Adipocyte (in vitro differentiated cells): ENCODE measurements at regions not wholly inside any gene's neighbourhood (a gene's known extent, or its start where the extent isn't known, plus 50 kb on each side); places are given as distances from the start of the nearest gene placed in this dataset.

ENCODE experiments used
- DNase-seq: peaks from one replicate; pipeline ENCODE4 v3.0.0-alpha.2; 2015; ENCODE audit warnings: low read depth
- H3K27me3 ChIP-seq: replicated peaks from 2 replicates; pipeline ENCODE4 v1.7.0; 2013; ENCODE audit warnings: mild to moderate bottlenecking, low read length, moderate library complexity; ENCODE audit not compliant: control insufficient read depth, insufficient read depth
- H3K36me3 ChIP-seq: 2 replicates; pipeline ENCODE4 v1.7.0; 2013; ENCODE audit warnings: low read length, mild to moderate bottlenecking, moderate library complexity; ENCODE audit not compliant: control insufficient read depth, insufficient read depth, severe bottlenecking
- H3K4me1 ChIP-seq: 2 replicates; pipeline ENCODE4 v1.7.0; 2013; ENCODE audit warnings: mild to moderate bottlenecking, low read length, moderate library complexity; ENCODE audit not compliant: control insufficient read depth, insufficient read depth
- H3K4me3 ChIP-seq: 2 replicates; pipeline ENCODE4 v1.7.0; 2013; ENCODE audit warnings: mild to moderate bottlenecking, low read length, moderate library complexity
- H3K9ac ChIP-seq: 2 replicates; pipeline ENCODE4 v1.7.0; 2013; ENCODE audit warnings: mild to moderate bottlenecking, low read length, moderate library complexity
- H3K9me3 ChIP-seq: 2 replicates; pipeline ENCODE4 v1.7.0; 2013; ENCODE audit warnings: mild to moderate bottlenecking, low read length, moderate library complexity; ENCODE audit not compliant: control insufficient read depth

- H3K4me3 ChIP-seq: no peak overlapping the region
- no peaks in the 10 kb centered on the region for H3K36me3 ChIP-seq
- no peak for DNase-seq
- no peaks in the 10 kb centered on the region for H3K27me3 ChIP-seq
- H3K9ac ChIP-seq: no peak overlapping the region
- H3K4me1 ChIP-seq: peaks cover 59% of the 10 kb centered on the region
- no peaks in the 10 kb centered on the region for H3K9me3 ChIP-seq
These were observed 158.8 kb downstream of the MACROH2A1 start for GRCh38 chr5:135240283-135240633.

GRCh38 chr5:135239453-135240282, 159.4 kb downstream of the MACROH2A1 start:
- Histone ChIP-seq H3K4me3 (no peak overlapping the region), H3K27me3 (no peaks in the 10 kb centered on the region), H3K4me1 (peaks cover 55% of the 10 kb centered on the region), H3K36me3 (no peaks in the 10 kb centered on the region), H3K9ac (no peak overlapping the region), H3K9me3 (no peaks in the 10 kb centered on the region)
- DNase-seq: peak; percentile 68

DNA sequence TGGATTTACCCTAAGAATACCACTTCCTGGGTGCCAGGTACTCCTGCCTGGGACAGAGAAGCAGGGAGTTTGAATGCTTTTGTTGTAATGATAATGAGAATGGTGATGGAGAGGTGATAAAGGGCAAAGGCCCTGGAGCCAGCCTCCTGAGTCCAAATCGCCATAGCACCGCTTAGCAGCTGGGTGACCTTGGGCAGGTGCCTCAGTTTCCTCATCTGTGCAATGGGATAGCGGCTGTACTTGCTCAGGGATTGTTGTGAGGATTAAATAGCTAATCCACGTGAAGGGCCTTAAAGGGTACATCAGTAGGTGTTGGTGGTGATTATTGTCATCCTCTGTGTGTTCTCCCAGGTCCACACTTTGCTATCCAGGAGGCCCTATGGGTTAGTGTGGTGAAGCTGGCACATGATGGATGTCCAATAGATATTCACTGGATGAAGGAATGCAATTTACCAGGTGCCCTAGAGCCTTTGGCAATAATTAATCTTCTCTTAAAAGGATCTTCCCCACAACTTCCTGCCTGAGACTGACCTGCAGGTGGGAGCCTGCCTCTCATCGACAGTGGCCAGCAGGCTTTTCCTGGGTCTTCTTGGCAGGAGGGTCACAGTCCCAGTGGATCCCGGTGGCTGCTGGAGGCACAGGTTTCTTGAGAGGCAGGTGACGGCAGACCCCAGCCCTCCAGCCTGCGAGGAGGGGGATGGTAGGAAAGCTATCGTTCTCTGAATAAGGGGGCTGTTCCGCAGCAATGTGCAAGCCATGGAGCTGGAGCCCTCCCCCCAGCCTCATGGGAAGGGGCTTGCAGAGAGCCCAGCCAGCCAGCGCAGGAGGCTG, 160.2 kb downstream of the MACROH2A1 start:
- Histone ChIP-seq H3K9ac (no peak overlapping the region), H3K36me3 (no peaks in the 10 kb centered on the region), H3K4me3 (no peak overlapping the region), H3K9me3 (no peaks in the 10 kb centered on the region), H3K4me1 (peaks cover 48% of the 10 kb centered on the region), H3K27me3 (no peaks in the 10 kb centered on the region)
- DNase-seq: no peak

DNA sequence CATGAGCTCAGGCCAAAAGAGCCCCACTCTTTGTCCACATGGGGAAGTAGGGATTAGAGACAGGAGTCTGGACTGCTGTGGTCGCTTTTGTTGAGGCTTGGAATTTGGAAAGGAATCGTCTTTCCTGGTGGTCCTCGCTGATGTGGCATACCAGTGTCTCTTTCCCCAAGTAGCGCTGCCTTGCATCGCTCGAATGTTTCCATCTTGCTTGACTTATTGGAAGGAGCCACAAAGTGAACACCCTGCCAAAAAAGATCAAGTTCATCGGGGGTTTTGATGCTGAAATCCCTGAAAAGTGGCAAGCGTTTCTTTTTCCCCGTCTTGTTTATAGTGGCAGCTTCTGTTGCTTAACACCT, 161.3 kb downstream of the MACROH2A1 start:
- Histone ChIP-seq H3K9ac (no peak overlapping the region), H3K4me1 (peaks cover 37% of the 10 kb centered on the region), H3K36me3 (no peaks in the 10 kb centered on the region), H3K27me3 (no peaks in the 10 kb centered on the region), H3K9me3 (no peaks in the 10 kb centered on the region), H3K4me3 (no peak overlapping the region)
- DNase-seq: no peak

DNA sequence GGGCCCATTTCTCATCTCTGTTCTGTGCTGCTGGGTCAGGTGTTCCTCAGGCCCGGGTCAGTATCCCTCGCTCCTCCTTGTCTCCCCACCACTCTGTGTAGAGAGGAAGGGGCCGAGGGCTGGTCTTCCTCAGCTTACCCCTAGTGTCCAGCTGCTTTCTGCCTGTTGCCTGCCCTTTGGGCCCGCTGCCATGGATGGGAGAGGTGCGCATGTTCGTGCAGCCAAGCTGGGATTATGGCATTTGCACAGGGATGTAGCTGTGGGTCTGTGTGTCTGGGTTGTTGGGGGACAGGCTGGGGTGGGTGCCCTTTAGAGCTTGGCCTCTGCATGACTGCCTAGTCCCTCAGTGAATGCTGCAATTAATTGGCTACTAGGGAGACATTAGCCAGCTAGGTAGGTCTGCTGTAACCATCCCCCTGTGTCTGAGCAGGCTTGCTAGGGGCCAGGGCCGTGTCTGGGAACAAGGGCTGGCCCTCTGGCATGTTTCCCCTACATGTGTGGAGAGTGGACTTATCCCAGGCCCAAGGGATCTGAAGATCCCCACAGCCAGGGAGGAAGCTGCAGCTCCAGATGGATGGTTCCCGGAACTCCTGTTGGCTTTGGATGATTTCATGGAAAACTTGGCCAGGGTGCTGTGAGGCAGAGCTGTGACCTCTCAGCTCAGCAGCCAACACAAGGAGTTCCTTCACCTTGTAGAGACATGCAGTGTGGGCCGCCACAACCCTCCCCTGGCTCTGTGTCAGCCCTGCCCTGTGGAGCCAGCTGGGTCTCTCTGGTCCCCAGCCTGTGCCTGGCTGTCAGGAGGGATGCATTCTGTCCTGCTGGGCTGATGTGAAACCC, 161.9 kb downstream of the MACROH2A1 start:
- Histone ChIP-seq H3K9ac (no peak overlapping the region), H3K9me3 (no peaks in the 10 kb centered on the region), H3K36me3 (no peaks in the 10 kb centered on the region), H3K4me1 (peaks cover 31% of the 10 kb centered on the region), H3K27me3 (no peaks in the 10 kb centered on the region), H3K4me3 (no peak overlapping the region)
- no peak for DNase-seq

- Histone ChIP-seq H3K9ac (no peak overlapping the region), H3K27me3 (no peaks in the 10 kb centered on the region), H3K9me3 (no peaks in the 10 kb centered on the region), H3K36me3 (no peaks in the 10 kb centered on the region), H3K4me1 (peaks cover 25% of the 10 kb centered on the region), H3K4me3 (no peak overlapping the region)
- no peak for DNase-seq
These were observed 162.7 kb downstream of the MACROH2A1 start for GRCh38 chr5:135236228-135236907.

GRCh38 chr5:135235551-135236227, 163.3 kb downstream of the MACROH2A1 start:
- no peak for DNase-seq
- no peaks in the 10 kb centered on the region for H3K27me3 ChIP-seq

DNA sequence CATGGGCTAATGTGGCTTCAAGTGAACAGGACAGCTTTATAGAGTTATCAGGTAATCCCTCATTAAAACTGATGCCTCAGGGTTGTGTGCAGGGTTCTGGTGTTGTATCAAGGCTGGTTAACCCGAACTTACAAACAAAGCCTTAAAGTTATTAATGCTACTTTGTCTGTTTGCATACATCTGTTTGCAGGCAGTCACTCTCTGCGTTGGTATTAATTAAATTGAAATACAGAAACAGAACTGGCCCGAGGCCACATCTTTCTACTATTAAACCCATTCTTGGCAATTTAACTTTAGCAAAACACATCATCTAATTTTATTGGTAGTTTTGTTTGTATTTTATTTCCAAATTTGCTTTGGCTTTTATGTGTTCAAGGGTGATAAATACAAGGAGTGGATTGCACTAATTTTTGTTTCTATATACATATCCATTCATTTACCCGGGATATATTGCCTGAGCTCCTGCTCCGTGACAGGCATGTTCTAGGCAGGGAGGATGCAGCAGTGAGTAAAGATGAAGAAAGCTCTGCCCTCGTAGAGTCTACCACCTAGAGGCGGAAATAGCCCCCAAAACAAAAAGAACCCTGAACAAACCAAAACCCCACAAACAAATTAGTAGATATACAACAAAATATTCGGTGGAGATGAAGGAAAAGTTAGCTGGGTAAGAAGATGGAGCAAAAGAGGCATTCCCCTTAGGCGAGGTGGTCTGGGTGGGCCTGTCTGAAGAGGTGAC, 164.2 kb downstream of the MACROH2A1 start:
- Histone ChIP-seq H3K27me3 (no peaks in the 10 kb centered on the region), H3K4me1 (peaks cover 33% of the 10 kb centered on the region)
- no peak for DNase-seq

More at GRCh38 chr5:135235551-135236227, 163.3 kb downstream of the MACROH2A1 start:
- peaks cover 28% of the 10 kb centered on the region for H3K4me1 ChIP-seq
- H3K9ac ChIP-seq: no peak overlapping the region
- H3K36me3 ChIP-seq: no peaks in the 10 kb centered on the region
- no peak overlapping the region for H3K4me3 ChIP-seq
- H3K9me3 ChIP-seq: no peaks in the 10 kb centered on the region

GRCh38 chr5:135234242-135234641, 164.8 kb downstream of the MACROH2A1 start:
- Histone ChIP-seq H3K9ac (no peak overlapping the region), H3K9me3 (peaks cover 6% of the 10 kb centered on the region), H3K36me3 (no peaks in the 10 kb centered on the region), H3K27me3 (no peaks in the 10 kb centered on the region), H3K4me3 (no peak overlapping the region), H3K4me1 (peaks cover 33% of the 10 kb centered on the region)
- DNase-seq: no peak

More for the DNA sequence above, 164.2 kb downstream of the MACROH2A1 start:
- no peaks in the 10 kb centered on the region for H3K36me3 ChIP-seq
- peaks cover under 1% of the 10 kb centered on the region for H3K9me3 ChIP-seq
- H3K9ac ChIP-seq: no peak overlapping the region
- H3K4me3 ChIP-seq: no peak overlapping the region

GRCh38 chr5:135233477-135233876, 165.6 kb downstream of the MACROH2A1 start:
- no peak overlapping the region for H3K4me3 ChIP-seq
- no peaks in the 10 kb centered on the region for H3K36me3 ChIP-seq
- no peaks in the 10 kb centered on the region for H3K27me3 ChIP-seq
- DNase-seq: no peak
- peaks cover 11% of the 10 kb centered on the region for H3K9me3 ChIP-seq
- H3K9ac ChIP-seq: no peak overlapping the region
- peaks cover 30% of the 10 kb centered on the region for H3K4me1 ChIP-seq
